Right lobe of liver (tissue), 4 donors: ENCODE measurements at regions not wholly inside any gene's neighbourhood (a gene's known extent, or its start where the extent isn't known, plus 50 kb on each side); places are given as distances from the start of the nearest gene placed in this dataset.

Experiments
- POLR2A ChIP-seq: fragments of 450-650 bp; IDR thresholded peaks from one replicate; pipeline ENCODE4 v1.6.1; 2017; ENCODE audit warnings: antibody characterized with exemption, mild to moderate bottlenecking
- TF ChIP-seq, protein P1 (sequence below), 4 donors: fragments of 200-600 bp in 3 of 4; fragments of 450-650 bp in 1 of 4; IDR thresholded peaks; one replicate each; pipeline versions ENCODE4 v1.5.1 to v1.8.0; 2016 to 2022; ENCODE audit warnings: antibody characterized with exemption in 4 of 4, mild to moderate bottlenecking in 2 of 4
- donor health status: DM: no; HTN: no; CAD: no.
- donor health status: DM: no; HTN: no; CAD: no.
- donor health status: DM: no; HTN: yes; CAD: no.

DNA sequence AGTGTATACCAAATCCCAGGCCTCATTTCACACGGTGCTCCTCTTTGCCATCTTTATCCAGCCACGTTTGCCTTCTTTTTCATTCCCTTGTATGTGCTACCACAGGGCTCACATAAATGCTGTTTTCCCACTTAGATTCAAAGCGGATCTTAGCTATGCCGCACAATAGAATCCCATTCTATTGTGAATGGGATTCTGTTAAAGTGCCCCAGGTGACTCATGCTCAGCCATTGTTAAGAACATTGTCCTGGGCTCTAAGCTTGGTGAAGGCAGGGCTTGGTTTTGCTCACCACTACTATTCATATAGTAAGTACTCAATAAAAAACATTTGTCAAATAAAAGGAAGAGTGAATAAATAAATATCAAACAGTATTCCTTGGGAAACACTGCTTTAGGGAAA is 72.3 kb upstream of the PHYHIPL start:
- TF ChIP-seq, protein P1, sequence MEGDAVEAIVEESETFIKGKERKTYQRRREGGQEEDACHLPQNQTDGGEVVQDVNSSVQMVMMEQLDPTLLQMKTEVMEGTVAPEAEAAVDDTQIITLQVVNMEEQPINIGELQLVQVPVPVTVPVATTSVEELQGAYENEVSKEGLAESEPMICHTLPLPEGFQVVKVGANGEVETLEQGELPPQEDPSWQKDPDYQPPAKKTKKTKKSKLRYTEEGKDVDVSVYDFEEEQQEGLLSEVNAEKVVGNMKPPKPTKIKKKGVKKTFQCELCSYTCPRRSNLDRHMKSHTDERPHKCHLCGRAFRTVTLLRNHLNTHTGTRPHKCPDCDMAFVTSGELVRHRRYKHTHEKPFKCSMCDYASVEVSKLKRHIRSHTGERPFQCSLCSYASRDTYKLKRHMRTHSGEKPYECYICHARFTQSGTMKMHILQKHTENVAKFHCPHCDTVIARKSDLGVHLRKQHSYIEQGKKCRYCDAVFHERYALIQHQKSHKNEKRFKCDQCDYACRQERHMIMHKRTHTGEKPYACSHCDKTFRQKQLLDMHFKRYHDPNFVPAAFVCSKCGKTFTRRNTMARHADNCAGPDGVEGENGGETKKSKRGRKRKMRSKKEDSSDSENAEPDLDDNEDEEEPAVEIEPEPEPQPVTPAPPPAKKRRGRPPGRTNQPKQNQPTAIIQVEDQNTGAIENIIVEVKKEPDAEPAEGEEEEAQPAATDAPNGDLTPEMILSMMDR (IDR thresholded peaks at IDR 0.05) = no peak
- TF ChIP-seq POLR2A = no peak
